ENCODE measurements at regions not wholly inside any gene's neighbourhood (a gene's known extent, or its start where the extent isn't known, plus 50 kb on each side); places are given as distances from the start of the nearest gene placed in this dataset.
"Not testable (repeated sequence)": the region's sequence is repeated elsewhere in the genome, so short reads cannot be mapped to it uniquely, and the experiment has no call there.

DNA sequence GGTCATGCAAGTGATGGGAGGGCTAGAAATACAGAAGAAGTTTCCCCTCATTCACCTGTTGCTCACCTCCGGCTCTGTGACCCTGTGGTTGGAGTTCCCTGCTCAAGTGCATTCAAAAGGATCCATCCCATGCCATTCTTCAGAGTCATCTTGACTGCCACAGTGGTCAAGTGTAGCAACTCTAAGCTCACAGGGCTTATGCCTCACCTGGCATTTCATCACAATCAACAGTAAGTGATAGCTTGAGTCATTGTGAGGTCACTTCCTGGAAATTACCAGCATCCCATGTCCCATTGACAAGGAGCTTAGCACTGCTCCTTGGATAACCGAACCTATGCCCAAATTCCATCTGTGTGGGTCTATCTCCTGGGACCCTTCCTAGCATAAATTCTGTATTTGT, 55.6 kb downstream of the OR4C45 start:
- no peak for DNase-seq
- no peak for ATAC-seq
- H3K4me3 ChIP-seq, result no peak overlapping the region
- H3K4me1 ChIP-seq, result no peaks in the 10 kb centered on the region
- 45 to 58% methylated on average over 2 of the region's 2 CpGs for WGBS, 2 donors
- TF ChIP-seq POLR2A (IDR thresholded peaks at IDR 0.05), result no peak
- TF ChIP-seq, protein P1, sequence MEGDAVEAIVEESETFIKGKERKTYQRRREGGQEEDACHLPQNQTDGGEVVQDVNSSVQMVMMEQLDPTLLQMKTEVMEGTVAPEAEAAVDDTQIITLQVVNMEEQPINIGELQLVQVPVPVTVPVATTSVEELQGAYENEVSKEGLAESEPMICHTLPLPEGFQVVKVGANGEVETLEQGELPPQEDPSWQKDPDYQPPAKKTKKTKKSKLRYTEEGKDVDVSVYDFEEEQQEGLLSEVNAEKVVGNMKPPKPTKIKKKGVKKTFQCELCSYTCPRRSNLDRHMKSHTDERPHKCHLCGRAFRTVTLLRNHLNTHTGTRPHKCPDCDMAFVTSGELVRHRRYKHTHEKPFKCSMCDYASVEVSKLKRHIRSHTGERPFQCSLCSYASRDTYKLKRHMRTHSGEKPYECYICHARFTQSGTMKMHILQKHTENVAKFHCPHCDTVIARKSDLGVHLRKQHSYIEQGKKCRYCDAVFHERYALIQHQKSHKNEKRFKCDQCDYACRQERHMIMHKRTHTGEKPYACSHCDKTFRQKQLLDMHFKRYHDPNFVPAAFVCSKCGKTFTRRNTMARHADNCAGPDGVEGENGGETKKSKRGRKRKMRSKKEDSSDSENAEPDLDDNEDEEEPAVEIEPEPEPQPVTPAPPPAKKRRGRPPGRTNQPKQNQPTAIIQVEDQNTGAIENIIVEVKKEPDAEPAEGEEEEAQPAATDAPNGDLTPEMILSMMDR (IDR thresholded peaks at IDR 0.05), result no peak
- no peaks in the 10 kb centered on the region for H3K27me3 ChIP-seq
- H3K36me3 ChIP-seq (replicated peaks in 1 of 2; ENCODE audit: insufficient read depth in 1 of 2, low read depth in 2 of 2), result no peaks in the 10 kb centered on the region
- no peaks in the 10 kb centered on the region for H3K9me3 ChIP-seq
- intact Hi-C loops (cut with DNase I), result no loop called here
- no peak overlapping the region for H3K27ac ChIP-seq

DNA sequence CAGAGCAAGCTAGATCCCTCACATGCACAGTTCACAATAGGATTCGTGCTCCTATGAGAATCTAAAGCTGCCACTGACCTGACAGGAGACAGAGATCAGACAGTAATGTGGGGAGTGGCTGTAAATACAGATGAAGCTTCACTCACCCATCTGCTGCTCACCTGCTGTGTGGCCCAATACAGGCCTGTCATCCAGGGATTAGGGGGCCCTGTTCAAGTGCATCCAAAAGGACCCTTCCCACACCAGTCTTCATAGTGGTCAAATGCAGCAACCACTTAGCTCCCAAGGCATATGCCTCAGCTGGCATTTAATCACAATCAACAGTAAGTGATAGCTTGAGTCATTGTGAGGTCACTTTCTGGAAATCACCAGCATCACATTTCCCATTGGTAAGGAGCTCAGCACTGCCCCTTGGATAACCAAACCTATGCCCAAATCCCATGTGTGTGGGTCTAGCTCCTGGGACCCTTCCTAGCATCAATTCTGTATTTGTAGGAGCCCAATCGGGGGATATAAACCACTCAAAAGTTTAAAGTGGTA, 65.6 kb downstream of the OR4C45 start:
- no peak for TF ChIP-seq POLR2A (IDR thresholded peaks at IDR 0.05)
- TF ChIP-seq, protein P1 (IDR thresholded peaks at IDR 0.05), result no peak
- no peak overlapping the region for H3K4me3 ChIP-seq
- WGBS, 2 donors, result 23 to 35% methylated on average over 2 of the region's 2 CpGs
- DNase-seq, result no peak
- intact Hi-C loops (cut with DNase I), result no loop called here
- no peaks in the 10 kb centered on the region for H3K9me3 ChIP-seq
- no peaks in the 10 kb centered on the region for H3K36me3 ChIP-seq (replicated peaks in 1 of 2; ENCODE audit: insufficient read depth in 1 of 2, low read depth in 2 of 2)
- no peaks in the 10 kb centered on the region for H3K27me3 ChIP-seq
- ATAC-seq, result no peak
- H3K4me1 ChIP-seq, result no peaks in the 10 kb centered on the region
- no peak overlapping the region for H3K27ac ChIP-seq

DNA sequence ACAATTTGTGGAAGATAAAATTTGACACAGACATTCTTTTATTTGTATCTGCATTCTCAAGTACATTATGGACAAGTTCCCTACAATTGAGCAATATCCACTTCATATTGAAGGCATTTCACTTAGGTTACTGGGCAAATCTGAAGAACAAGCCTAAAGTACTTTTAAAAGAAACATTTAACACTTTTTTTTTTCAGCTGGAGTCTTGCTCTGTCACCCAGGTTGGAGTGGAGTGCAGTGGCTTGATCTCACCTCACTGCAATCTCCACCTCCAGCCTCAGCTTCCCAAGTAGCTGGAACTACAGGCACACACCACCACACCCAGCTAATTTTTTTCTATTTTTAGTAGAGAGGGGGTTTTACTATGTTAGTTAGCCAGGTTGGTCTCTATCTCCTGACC, 70.2 kb downstream of the OR4C45 start:
- Histone ChIP-seq H3K27ac (no peak overlapping the region), H3K4me3 (no peak overlapping the region), H3K4me1 (no peaks in the 10 kb centered on the region), H3K27me3 (no peaks in the 10 kb centered on the region), H3K36me3 (replicated peaks in 1 of 2; ENCODE audit: insufficient read depth in 1 of 2, low read depth in 2 of 2) (no peaks in the 10 kb centered on the region), H3K9me3 (no peaks in the 10 kb centered on the region)
- intact Hi-C loops (cut with DNase I), result no loop called here
- ATAC-seq (no peak), DNase-seq (no peak)
- no peak for TF ChIP-seq POLR2A (IDR thresholded peaks at IDR 0.05)
- TF ChIP-seq, protein P1 (IDR thresholded peaks at IDR 0.05), result no peak

GRCh38 chr11:50140686-50141085, 108.0 kb downstream of the OR4C45 start:
- H3K9me3 ChIP-seq; H3K27ac ChIP-seq; H3K27me3 ChIP-seq; H3K4me3 ChIP-seq; DNase-seq; H3K4me1 ChIP-seq; ATAC-seq; H3K36me3 ChIP-seq (replicated peaks in 1 of 2; ENCODE audit: insufficient read depth in 1 of 2, low read depth in 2 of 2); intact Hi-C loops (cut with DNase I): not testable (repeated sequence)
- 27 to 33% methylated on average over 2 of the region's 2 CpGs for WGBS, 2 donors

GRCh38 chr11:50146308-50146707, 113.6 kb downstream of the OR4C45 start:
- H3K27ac ChIP-seq; H3K4me1 ChIP-seq; H3K9me3 ChIP-seq; H3K36me3 ChIP-seq (replicated peaks in 1 of 2; ENCODE audit: insufficient read depth in 1 of 2, low read depth in 2 of 2); H3K4me3 ChIP-seq; DNase-seq; H3K27me3 ChIP-seq; ATAC-seq; intact Hi-C loops (cut with DNase I): not testable (repeated sequence)
- WGBS, 2 donors, result 27 to 28% methylated on average over 3 of the region's 3 CpGs

- ATAC-seq; H3K4me1 ChIP-seq; H3K4me3 ChIP-seq; H3K27ac ChIP-seq; H3K36me3 ChIP-seq (replicated peaks in 1 of 2; ENCODE audit: insufficient read depth in 1 of 2, low read depth in 2 of 2); H3K27me3 ChIP-seq; H3K9me3 ChIP-seq; DNase-seq; intact Hi-C loops (cut with DNase I): not testable (repeated sequence)
- 56 to 77% methylated on average over 2 of the region's 2 CpGs for WGBS, 2 donors
These were observed 115.3 kb downstream of the OR4C45 start for GRCh38 chr11:50147946-50148345.

Data from body of pancreas (tissue), 4 donors.